NCI-H82 (cell line): ENCODE measurements at regions not wholly inside any gene's neighbourhood (a gene's known extent, or its start where the extent isn't known, plus 50 kb on each side); places are given as distances from the start of the nearest gene placed in this dataset.
A peak's percentile ranks its signal among the peaks of the same experiment; 100 is the strongest.
"Not testable (repeated sequence)": the region's sequence is repeated elsewhere in the genome, so short reads cannot be mapped to it uniquely, and the experiment has no call there.

Source experiments
- DNase-seq: peaks from one replicate; lab custom pipeline; 2025; lab: John Stamatoyannopoulos, UW

DNA sequence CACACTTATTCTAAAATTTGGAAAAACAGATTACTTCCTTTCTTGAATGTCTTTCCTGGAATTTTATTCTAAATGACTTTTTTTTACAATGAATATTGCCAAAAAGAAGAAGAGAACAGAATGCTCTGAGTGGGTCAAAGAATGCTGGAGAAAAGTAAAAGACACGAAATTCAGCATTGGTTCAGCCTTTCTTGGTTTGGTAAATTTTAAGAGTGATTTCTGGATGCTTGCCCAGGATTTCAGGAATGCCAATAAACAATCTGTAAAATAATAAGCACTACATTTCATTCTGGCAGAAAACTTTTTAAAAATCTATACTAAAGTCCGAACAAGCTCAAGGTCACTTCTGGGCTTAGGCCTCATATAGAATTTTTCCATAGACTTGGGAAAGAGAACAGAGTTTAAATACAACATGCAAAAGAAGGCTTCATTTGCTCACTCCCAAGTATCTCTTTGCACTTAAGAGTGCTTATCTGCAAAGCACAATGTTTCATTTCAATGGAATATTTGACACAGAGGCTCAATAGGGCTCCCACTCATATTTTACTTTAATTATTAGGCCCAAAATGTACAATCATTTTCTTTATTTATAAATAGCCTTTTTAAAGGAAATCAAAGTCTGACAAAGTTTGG lies 359.5 kb upstream of the ANKRD30A start:
- no peak for DNase-seq

DNA sequence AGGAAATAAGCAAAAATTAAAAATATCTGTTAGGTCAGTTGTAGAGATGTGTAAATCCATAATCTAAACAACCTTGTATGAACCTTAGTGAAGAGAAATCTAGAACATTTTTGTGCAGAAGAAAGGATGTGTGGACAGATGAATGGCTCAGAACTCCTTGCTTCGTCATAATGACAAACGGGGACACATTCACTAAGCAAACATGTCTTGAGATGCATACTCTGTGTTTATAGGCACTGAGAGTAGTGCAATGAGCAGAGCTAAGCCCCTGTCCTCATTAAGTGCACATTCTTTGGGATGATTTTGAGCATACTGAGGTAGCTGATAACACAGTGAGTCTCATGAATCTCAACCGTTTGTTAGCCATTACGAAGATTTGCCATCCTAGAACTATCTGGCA lies 360.6 kb upstream of the ANKRD30A start:
- DNase-seq = no peak

DNA sequence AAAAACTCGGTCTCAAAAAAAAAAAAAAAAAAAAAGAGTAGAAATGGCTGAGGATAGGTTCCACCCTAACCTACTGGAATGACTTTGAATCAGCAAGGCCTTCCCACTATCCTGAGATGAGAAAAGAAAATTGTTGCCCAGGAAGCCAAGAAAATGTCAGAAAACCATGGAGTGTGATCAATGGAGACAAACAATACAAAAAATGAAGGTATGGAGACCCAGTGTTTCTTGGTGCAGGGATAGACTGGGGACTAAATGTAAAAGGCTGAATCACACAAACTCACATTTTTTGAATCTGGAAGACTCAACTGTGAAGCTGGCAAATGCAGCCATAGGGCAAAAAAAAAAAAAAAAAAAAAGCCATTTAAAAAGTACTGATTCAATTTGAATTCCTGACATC lies 364.3 kb upstream of the ANKRD30A start:
- DNase-seq = no peak

DNA sequence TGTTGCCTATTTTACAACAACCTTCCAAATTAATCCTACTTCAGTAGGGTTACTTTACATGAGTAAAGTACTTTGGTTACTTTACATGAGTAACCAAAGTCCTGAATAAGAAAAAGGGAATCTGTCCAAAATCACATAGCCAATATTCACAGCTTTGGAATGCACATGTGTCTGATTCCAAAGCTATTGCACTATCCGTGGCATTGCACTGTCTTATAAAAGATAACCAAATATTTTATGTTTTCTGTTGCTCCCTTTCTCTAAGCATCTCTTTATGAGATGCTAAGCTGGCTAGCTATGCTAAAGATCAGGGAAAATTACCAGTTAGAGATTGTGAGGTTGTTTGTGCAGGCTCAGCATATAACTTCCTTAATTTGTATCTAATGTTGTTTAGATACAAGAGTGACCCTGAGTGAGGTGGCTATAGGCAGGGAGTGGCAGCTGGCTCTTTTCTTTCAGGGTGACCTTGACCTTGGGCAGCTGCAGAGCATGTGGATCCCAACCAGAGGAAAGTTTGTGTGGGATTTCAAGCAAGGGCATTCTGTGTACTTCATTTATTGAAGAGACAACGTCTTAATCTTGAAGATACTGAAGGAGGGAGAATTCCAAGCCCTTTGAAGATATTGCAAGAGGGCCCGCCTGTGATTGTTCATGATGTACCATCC lies 366.1 kb upstream of the ANKRD30A start:
- no peak for DNase-seq

DNA sequence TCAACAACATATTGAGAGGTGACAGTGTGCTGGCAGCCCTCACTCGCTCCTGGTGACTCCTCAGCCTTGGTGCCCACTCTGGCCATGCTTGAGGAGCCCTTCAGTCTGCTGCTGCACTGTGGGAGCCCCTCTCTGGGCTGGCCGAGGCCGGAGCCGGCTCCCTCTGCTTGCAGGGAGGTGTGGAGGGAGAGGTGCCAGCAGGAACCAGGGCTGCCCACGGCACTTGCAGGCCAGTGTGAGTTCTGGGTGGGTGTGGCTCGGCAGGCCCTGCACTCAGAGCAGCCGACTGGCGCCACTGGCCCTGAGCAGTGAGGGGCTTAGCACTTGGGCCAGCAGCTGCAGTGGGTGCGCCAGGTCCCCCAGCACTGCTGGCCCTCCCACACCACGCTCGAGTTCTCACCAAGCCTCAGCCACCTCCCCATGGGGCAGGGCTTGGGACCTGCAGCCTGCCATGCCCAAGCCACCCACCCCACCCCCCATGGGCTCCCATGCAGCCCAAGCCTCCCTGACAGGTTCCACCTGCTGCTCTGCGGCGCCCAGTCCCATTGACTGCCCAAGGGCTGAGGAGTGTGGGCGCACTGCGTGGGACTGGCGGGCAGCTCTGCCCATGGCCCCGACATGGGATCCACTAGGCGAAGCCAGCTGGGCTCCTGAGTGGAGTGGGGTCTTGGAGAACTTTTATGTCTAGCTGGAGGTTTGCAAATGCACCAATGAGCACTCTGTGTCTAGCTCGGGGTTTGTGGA lies 377.1 kb upstream of the ANKRD30A start:
- DNase-seq = no peak

DNA sequence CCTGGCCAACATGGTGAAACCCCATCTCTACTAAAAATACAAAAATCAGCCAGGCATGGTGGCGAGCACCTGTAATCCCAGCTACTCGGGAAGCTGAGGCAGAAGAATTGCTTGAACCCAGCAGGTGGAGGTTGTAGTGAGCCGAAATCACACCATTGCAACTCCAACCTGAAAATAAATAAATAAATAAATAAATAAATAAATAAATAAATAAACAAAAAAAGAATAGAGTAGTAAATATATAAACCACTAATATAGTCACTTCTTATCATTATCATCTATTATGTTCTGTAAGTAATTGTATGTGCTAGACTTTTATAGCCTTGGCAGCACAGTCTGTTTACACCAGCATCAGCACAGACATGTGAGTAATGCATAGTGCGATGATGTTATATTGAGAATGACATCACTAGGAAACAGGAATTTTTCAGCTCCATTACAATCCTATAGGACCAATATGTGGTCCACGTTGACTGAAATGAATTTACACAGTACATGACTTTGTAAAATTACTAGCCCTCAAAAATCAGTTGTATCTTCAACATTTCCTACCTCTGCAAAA lies 385.4 kb upstream of the ANKRD30A start:
- no peak for DNase-seq

DNA sequence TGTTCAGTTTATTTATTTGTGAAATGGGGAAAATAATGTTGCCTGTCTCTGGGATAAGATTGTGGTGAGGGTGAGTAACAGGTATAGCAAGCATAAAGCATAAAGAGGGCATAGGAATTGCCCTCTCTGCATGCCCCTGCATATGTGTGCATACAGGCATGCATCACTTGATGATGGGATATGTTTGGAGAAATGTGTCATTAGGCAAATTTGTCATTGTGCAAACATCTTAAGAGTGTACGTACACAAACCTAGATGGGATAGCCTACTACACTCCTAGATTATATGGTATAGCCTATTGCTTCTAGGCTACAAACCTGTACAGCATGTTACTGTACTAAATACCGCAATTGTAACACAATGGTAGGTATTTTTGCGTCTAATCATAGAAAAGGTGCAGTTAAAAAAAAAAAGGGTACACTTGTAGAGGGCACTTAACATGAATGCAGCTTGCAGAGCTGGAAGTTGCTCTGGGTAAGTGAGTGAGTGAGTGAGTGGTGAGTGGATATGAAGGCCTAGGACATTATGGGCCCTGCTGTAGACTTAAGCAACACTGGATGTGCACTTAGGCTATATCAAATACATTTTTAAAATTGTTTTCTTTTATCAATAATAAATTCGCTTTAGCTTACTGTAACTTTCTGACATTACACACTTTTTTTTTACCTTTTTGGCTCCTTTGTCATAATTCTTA lies 386.5 kb upstream of the ANKRD30A start:
- no peak for DNase-seq

DNA sequence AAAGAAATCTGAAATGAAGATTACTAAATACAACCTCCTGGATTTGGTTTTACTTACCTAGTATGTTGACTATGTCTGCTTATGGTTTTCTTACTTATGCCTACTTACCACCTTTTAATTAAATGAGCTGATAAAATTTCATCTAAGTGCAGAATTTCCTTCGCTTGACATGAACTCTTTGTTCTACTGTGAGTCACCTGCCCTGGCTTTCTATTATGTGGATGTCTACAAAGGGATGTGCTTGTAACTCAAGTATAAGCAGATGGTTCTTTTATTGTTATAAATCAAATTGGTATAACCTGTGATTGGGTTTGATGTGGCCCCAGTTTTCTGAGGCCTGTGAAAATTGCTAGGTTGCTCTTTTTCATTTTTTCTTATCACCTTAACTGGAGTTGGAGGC lies 389.1 kb upstream of the ANKRD30A start:
- DNase-seq = no peak

DNA sequence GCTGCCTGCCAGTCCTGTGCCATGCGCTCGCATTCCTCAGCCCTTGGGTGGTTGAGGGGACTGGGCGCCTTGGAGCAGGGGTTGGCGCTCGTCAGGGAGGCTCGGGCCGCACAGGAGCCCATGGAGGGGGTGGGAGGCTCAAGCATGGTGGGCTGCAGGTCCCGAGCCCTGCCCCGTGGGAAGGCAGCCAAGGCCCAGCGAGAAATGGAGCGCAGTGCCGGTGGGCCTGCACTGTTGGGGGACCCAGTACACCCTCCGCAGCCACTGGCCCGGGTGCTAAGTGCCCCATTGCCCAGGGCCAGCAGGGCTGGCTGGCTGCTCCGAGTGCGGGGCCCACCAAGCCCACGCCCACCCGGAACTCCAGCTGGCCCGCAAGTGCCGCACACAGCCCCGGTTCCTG lies 390.8 kb upstream of the ANKRD30A start:
- DNase-seq = not testable (repeated sequence)

DNA sequence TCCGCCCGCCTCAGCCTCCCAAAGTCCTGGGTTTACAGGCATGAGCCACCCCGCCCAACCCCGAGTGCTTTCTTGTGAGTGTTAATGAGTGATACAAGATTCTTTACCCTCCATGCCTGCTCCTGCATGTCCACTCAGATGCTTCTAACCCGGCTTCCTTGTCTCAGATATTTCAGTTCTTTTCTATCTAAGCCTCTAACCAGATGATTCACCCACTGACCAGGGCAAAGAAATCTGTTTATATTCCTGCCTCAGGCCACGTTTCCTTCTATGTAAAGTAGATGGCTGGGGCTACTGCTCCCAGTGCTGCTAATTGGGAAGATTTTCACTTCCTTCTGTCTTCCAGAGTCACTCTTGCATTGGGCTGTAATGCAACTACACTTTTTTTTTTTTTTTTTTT lies 395.1 kb upstream of the ANKRD30A start:
- no peak for DNase-seq

DNA sequence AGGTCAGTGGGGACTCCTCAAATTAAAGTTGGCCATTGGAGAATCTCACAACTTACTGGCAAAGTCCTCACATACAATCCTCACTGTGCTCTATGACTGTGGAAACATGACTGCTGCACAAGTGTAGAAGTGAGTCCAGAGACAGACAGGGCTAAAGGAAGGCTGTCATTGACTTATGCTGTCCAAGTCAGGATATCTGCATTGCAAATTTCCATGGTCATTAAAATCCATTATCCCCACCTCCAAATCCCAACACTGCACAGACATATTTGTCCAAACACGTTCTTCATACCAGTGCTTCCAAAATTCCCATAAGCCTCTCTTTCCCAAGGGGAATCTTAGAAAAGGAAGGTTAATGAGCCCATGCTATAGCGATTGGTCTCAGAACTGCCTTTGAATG lies 396.8 kb upstream of the ANKRD30A start:
- DNase-seq = no peak

DNA sequence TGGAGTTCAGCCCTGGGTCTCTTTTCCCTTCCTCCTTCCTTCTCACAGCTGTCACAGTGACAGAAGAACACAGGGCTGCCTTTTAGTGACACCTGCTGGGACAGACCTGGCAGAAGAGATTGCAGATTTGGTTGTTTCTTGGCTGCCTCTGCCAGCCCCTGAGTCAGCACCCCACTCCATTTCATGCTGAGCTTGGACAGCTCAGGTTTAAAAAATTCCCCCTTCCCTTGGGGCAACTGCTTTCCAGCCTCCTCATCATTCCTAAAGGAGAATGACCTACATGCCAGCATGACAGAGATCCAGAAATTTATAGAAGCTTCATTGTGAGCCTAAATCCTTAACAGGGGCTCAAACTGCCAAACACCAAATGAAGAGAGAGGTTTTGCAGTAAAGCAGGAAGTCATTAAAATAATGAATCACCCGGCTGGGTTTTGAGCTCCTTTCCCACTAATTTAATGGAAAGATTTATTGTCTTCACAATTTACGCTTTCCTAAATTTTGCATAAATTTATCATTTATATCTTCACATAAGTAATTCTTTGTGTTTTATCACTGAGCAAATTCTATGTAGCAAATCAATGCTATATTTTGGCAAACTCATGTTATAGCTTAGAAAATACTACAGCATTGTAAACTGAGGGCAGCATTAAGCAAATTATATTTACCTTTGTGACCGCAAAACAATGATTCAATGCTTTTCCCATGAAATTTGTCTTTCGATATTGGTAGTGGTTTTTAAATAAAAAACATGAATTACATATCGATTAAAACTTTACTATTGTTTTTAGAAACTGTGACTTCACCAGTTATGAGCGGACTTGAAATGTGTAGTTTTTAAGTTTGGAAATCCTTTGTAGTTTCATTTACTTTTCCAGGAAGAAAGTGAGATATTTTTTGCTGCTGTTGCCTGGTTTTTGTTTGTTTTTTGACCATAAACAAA lies 399.5 kb upstream of the ANKRD30A start:
- DNase-seq = peak; percentile 64

DNA sequence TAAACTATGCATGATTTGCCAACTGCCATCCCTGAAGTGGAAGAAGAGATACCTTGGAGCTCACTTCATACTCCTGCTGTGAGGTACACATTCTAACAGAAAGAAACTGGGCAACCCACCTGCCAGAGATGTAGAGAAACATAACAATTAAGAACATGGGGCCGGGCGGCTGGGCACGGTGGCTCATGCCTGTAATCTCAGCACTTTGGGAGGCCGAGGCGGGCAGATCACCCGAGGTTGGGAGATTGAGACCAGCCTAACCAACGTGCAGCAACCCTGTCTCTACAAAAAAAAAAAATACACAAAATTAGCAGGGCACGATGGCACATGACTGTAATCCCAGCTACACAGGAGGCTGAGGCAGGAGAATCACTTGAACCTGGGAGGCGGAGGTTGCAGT lies 402.6 kb upstream of the ANKRD30A start:
- no peak for DNase-seq

DNA sequence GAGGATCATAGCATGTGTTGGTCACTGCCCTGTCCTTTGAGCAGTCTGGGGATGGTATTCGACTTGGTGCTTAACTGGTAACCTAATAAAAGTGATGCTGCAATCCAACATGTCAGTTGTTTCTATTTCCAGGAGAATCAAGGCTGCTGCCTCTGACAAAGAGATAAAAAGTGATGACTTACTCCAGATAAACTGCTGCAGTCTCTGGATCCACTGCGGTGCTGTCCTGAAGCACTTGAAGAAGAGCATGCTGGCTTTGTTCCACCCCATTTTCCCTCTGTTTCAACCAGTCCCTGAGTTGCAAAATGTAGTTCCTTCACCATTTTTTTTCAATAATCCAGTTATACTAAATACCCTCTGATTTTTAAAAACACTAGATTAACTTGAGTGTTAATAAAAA lies 403.5 kb upstream of the ANKRD30A start:
- no peak for DNase-seq

DNA sequence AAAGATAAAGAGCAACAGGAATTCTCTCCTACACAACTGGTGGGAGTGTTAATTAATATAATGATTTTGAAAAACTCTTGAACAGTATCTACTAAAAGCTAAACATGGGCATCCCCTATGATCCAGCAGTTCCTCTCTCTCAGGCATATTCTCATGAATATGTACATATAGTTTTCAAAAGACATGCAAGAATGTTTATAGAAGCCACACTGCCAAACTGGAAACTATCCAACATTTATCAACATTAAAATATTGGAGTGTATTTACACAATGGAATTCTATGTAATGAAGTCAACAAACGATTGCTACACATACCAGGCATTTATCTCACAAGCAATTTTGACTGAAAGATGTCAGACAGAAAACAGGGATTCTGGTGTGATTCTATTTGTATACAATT lies 404.5 kb upstream of the ANKRD30A start:
- DNase-seq = no peak

DNA sequence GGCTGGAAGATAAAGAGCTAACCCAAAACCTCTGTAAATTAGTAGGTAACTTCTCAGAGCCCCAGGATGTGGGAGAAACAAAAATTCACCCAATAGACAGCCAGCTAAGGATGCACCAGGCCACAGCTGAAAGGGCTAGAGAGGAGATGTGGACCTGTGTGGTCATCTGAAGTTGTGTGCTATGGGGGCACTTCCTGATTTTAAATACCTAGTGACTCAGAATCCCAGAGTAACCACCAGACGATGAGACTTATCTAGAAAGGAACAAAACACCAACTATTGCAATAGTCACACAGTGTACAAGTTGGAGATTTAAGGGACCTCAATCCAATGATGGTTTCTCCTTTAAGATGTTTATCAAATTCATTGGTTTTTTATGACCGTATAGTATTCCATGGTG lies 408.3 kb upstream of the ANKRD30A start:
- DNase-seq = no peak

DNA sequence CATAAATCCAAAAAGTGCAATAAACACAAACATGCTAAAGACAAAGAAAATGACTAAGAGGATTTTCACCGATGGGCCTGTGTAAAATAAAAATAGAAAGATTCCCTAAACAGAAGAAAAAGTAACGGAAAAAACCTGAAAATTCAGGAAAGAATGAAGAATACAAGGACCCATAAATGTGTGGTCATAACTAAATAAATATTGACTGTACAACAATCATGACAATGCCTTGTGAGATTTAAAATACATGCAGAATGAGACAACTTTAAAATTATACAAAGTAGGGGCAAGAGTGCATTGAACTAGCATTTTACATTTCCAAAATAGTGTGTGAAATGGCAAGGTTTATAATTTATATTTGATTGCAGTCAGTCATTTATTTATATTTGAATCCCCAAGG lies 409.1 kb upstream of the ANKRD30A start:
- DNase-seq = no peak

DNA sequence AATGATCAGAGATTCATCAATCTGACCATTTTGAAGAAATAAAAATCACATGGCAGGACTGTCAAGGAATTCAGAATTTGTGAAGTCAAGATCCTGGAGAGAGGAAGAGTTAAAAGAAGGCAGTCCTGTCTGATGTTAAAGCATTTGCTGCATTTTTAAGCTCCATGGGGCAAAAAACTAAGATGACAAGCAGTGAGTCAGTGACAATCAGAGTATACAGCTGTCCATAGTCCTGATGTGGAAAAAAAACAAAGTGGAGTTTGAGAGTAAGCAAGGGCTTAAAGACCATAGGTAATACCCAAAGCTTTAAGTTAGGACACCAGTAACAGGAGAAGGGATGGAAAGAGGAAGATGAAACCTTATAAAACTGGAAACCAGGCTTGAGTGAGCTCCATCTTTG lies 412.7 kb upstream of the ANKRD30A start:
- peak; percentile 12 for DNase-seq

DNA sequence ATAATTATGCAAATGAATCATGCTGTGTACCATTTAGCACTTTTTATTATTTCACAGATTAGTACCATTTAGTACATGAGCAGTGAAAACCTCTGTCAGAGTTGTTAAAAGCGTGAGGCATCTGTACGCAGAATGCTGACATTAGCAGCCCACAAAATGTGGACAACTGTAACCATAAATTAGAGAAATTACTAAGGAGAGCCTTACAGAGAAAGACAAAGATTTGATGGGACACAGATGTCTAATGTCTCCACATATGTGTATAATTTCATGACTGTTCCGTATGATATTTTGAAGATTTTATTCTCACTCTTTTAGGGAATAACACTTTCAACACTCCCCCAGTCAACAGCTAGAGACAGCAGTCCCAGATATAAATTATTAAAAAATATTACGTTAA lies 414.0 kb upstream of the ANKRD30A start:
- DNase-seq = no peak

DNA sequence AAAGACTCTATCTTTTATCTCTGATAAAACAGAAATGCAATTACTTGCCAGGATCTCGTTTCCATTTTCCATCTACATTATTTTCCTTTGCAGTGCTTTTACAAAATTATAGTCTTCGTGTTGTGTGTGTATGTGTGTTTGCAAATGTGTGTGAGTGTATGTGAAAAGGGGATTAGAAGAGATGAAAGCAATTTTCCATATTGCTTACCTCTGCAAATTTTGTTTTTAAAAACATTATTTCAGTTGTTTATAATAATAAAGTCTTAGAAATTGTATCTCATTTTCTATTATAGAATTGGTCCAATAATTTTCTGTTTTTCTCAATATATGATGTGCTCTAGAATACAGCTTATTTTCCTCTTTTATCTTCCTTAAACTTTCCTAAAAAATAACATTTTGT lies 421.3 kb upstream of the ANKRD30A start:
- DNase-seq = no peak

DNA sequence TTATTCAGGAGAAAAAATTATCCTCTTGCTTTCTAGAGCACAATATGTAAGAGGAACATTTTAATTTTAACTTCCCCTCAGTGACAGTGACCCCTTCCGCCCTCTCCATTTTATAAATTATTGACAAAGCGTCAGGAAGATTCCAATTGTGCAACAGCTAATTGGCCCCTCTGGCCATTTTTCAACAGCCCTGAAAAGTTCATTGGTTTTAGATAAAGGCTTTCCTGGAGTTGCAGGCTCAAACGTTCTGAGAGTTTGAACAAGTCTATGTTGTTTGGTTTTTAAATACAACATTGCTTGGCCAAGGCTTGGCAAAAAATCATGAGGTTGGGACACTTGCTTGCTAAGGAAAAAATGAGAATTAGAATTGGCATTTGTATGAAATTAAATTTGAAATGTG lies 422.2 kb upstream of the ANKRD30A start:
- DNase-seq = no peak
